Esophagus muscularis mucosa (tissue), 3 donors: ENCODE measurements at regions not wholly inside any gene's neighbourhood (a gene's known extent, or its start where the extent isn't known, plus 50 kb on each side); places are given as distances from the start of the nearest gene placed in this dataset.
"Not testable (repeated sequence)": the region's sequence is repeated elsewhere in the genome, so short reads cannot be mapped to it uniquely, and the experiment has no call there.

Experiments used
- CTCF ChIP-seq, 3 experiments: fragments of 200-600 bp in 2 of 3; fragments of 450-650 bp in 1 of 3; sonication (generic) in 2 of 3; IDR thresholded peaks; one replicate each; pipeline ENCODE4 v1.5.1; 2017 to 2019; ENCODE audit warnings: antibody characterized with exemption in 3 of 3, mild to moderate bottlenecking in 2 of 3, moderate library complexity in 1 of 3
- POLR2A ChIP-seq: fragments of 450-650 bp; IDR thresholded peaks from one replicate; pipeline ENCODE4 v1.6.1; 2017; ENCODE audit warnings: antibody characterized with exemption, moderate library complexity, mild to moderate bottlenecking, low read depth
- POLR2AphosphoS5 ChIP-seq, 2 donors: sonication (generic); formaldehyde crosslinking; IDR thresholded peaks; one replicate each; pipeline ENCODE4 v1.6.1; 2017; ENCODE audit warnings: antibody characterized with exemption in 2 of 2

GRCh38 chr22:47860907-47861306, 1098.5 kb downstream of the TBC1D22A start:
- TF ChIP-seq CTCF (IDR thresholded peaks at IDR 0.05); POLR2A; POLR2AphosphoS5 (IDR thresholded peaks at IDR 0.05): not testable (repeated sequence)
